ENCODE measurements at regions not wholly inside any gene's neighbourhood (a gene's known extent, or its start where the extent isn't known, plus 50 kb on each side); places are given as distances from the start of the nearest gene placed in this dataset.
"Not testable (repeated sequence)": the region's sequence is repeated elsewhere in the genome, so short reads cannot be mapped to it uniquely, and the experiment has no call there.

DNA sequence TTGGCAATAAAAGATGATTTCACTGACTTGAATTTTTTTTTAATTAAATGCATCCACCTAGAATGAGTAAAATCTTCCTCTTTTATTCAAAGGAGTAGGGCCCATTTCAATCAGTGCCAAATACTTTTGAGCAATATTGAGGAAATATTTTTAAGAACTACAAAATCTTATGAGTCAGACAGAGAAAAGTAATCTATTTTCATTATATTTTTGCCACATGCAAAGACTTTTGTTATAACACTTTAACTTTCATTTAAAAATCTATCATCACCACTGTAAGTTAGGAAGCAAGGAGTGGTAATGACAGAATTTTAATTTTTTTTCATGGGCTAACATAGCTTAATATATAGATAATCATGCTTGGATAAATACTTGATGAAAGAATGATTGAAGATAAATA lies 345.2 kb upstream of the KITLG start:
- DNase-seq (ENCODE audit: low spot score in 2 of 2) (no peak), FAIRE-seq (no peak)

GRCh38 chr12:88924162-88924561 lies 343.9 kb upstream of the KITLG start:
- DNase-seq (ENCODE audit: low spot score in 2 of 2) (no peak), FAIRE-seq (no peak)

DNA sequence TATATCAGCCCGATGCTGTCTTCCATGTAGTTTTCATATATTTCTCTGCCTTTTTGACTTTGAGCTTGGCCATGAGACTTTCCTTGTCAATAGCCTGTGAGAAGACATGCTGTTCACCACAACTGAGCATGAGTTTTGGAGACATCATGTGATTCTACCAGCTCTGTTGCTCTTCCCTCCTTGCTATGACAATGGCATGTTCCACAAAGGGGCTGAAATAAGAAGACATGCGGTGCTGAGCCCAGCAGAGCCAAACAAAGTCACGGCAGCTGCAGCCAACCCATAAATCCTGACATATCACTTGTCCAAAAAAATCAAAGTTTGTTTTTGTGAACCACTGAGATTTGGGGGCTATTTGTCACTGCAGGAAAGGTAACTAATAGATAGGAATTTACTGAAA lies 343.4 kb upstream of the KITLG start:
- DNase-seq (ENCODE audit: low spot score in 2 of 2) (no peak), FAIRE-seq (no peak)

GRCh38 chr12:88922816-88923215 lies 342.5 kb upstream of the KITLG start:
- peak; percentile 15 for FAIRE-seq
- DNase-seq (ENCODE audit: low spot score in 2 of 2), result no peak

DNA sequence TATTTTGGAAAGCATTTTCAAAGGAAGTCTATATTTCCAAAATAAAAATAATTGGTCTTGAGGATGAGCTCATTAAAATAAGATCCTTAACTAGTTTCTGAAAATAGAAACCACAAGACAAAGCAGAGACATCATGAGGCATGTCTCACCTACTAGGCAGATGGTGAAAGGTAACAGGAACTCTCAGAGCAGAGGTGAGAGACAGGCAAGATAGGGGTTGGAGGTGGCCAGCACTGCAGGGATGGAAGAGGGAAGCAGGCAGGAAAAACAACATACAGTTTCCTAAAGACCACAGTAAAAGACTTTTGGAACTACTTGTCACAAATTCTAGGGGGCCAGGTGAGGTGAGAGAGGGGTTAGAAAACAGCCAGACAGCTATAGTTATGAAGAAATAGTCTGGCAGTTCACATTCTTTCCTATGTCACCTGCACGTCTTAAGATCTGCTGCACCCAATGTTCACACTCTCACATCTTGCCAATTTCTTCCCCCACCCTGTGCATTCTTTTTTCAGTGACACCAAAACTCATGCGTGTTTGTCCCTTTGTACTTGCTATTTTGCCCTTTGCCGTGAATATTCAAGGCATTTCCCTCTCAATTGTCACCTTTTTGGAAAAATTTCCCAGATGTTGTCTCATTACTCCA lies 341.7 kb upstream of the KITLG start:
- FAIRE-seq (no peak), DNase-seq (ENCODE audit: low spot score in 2 of 2) (no peak)

DNA sequence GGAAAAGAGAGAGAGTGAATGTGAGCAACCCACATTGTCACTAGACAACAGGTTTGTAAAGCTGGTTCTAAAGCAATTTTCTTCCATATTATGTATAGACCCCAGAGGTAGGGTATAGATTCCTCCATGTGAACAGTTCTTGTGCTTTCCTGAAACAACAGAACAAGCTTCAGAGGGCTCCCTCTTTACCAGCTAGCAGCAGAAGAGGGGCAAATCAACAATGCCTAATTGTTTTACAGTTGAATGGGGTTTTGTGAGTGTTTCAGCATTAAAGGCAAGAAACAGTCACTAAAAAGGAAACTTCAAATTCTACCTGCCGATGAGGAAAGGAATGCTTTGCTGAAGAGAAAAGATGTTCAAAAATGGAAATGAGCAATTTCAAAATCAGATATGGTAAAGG lies 341.2 kb upstream of the KITLG start:
- DNase-seq (ENCODE audit: low spot score in 2 of 2) (no peak), FAIRE-seq (no peak)

GRCh38 chr12:88918161-88918560 lies 337.9 kb upstream of the KITLG start:
- DNase-seq (ENCODE audit: low spot score in 2 of 2) (no peak), FAIRE-seq (no peak)

DNA sequence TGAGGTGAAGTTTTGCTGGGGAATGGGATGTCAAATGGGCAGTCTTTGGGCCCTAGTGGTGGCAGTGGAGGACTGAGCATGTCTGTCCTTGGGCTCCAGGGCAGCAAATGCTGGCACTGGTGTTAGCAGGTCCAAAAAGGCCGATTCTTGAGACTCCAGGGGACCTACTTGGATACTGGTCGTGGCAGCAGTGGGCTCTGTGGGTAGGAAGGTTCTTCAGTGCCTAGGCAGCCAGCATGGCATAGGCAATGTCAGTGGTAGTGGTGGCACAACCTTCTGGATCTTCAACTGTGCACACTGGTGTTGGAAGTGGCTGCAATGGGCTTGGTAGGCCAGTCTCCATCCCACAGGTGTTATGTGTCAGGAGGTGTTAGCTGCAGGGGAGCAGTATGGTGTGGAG lies 334.7 kb upstream of the KITLG start:
- FAIRE-seq (no peak), DNase-seq (ENCODE audit: low spot score in 2 of 2) (no peak)

GRCh38 chr12:88909510-88909909 lies 329.2 kb upstream of the KITLG start:
- no peak for FAIRE-seq
- DNase-seq (ENCODE audit: low spot score in 2 of 2), result no peak

GRCh38 chr12:88908345-88908744 lies 328.1 kb upstream of the KITLG start:
- DNase-seq (ENCODE audit: low spot score in 2 of 2), result no peak
- FAIRE-seq, result no peak

DNA sequence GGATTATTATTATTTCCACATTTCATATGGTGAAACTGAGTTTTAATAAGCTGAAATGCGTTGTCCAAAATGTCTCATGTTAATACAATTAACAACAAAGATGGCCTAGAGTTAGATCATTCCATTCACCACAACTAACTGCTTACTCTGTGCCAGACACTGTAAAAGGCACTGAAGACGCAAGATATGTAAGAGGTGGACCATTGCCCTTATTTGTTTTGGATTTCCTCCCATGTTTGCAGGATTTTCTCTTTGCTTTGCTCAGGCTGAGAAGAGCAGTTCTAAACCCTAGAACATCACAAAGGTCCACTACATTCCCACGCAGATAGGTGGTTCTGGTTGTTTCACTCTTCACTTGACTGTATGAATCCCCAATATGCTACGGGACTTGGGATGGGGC lies 324.4 kb upstream of the KITLG start:
- FAIRE-seq, result no peak
- DNase-seq (ENCODE audit: low spot score in 2 of 2), result no peak

- FAIRE-seq, result no peak
- DNase-seq (ENCODE audit: low spot score in 2 of 2), result no peak
Observed at GRCh38 chr12:88903333-88903732, 323.1 kb upstream of the KITLG start.

DNA sequence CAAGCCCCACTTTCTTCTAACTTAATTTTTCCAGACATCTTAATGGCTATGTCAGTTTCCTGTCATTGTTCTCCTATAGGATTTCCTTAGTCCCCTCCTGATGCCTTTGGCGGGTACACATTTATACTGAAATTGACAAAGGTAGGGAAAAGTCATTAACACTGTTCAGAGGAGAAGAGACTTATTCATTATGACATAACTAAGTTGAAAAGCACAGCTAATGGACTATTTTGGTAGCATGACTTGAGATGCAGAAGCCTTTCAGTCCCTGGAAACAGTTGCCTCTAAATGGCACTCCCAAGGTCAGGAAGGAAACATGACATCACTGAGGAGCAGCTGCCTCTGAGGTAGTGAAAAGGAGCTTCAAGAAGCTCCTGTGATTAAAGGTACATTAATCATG lies 317.5 kb upstream of the KITLG start:
- DNase-seq (ENCODE audit: low spot score in 2 of 2) (no peak), FAIRE-seq (no peak)

GRCh38 chr12:88896958-88897357 lies 316.7 kb upstream of the KITLG start:
- DNase-seq (ENCODE audit: low spot score in 2 of 2) (no peak), FAIRE-seq (no peak)

DNA sequence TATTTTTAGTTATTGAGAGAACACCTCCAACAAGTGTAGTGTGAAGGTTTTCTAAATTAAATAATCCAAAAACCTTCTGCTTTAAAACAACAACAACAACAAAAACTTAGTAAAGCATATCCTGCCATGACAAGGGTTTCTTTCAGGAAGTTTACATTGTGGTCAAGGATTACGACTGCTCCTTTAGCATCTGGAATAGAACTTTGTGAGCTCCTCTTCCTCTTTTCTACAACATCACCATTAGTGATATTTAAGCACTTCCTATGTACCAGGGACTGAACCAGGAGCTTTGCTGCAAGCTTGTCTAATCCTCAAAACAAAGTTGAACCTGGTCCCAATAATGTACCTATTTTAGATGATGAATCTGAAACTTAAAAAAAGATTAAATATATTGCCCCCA lies 315.4 kb upstream of the KITLG start:
- no peak for FAIRE-seq
- DNase-seq (ENCODE audit: low spot score in 2 of 2), result no peak

GRCh38 chr12:88893801-88894200 lies 313.5 kb upstream of the KITLG start:
- DNase-seq (ENCODE audit: low spot score in 2 of 2), result no peak
- FAIRE-seq, result no peak

DNA sequence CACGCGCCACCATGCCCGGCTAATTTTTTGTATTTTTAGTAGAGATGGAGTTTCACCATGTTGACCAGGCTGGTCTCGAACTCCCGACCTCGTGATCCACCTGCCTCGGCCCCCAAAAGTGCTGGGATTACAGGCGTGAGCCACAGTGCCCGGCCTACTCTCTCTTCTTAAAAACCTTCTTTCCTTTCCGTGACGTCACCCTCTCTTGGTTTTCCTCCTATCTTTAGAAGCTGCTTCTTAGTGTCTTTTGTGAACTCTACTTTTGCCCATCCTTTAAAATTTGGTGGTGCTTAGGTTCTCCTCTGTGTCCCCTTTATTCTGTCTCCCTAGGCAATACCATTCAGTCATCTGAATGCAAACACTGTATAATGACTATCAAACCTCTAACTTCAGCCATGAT lies 311.2 kb upstream of the KITLG start:
- DNase-seq (ENCODE audit: low spot score in 2 of 2); FAIRE-seq: not testable (repeated sequence)

GRCh38 chr12:88889326-88890110 lies 309.2 kb upstream of the KITLG start:
- no peak for FAIRE-seq
- no peak for DNase-seq (ENCODE audit: low spot score in 2 of 2)

GRCh38 chr12:88884600-88884999 lies 304.3 kb upstream of the KITLG start:
- FAIRE-seq (no peak), DNase-seq (ENCODE audit: low spot score in 2 of 2) (no peak)

DNA sequence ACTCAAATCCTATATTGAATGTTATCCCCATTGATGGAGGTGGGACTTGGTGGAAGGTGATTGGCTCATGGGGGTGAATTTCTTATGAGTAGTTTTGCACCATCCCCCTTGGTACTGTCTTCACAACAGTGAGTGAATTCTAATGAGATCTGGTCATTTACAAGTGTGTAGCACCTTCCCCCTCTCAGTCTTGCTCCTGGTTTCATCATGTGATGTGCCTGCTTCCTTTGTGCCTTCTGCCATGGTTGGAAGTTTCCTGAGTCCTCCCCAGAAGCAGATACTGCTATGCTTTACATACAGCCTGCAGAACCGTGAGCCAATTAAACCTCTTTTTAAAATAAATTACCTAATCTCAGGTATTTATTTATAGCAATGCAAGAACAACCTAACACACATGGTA lies 302.4 kb upstream of the KITLG start:
- no peak for DNase-seq (ENCODE audit: low spot score in 2 of 2)
- no peak for FAIRE-seq

GRCh38 chr12:88880051-88880450 lies 299.8 kb upstream of the KITLG start:
- FAIRE-seq (no peak), DNase-seq (ENCODE audit: low spot score in 2 of 2) (no peak)

DNA sequence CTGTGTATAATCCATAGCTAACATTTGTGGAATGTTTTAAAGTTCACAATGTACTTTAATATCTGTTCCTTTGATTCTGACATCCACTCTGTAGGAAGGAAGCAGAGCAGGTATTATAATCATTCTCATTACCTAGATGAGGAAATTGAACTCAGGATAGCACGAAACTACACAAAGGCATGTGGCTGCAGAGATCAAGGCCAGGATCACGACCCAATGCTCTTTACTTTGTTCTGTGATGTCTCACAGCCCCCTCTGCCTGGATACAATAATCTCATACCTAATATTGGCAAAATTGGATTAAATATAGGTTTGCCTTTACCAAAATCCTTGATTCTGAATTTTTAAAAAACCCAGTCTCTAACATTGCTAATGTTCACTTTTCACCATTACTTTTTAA lies 298.0 kb upstream of the KITLG start:
- no peak for FAIRE-seq
- DNase-seq (ENCODE audit: low spot score in 2 of 2), result no peak

Measured in frontal cortex (tissue), 3 donors.